NCI-H524 (cell line): ENCODE measurements at regions not wholly inside any gene's neighbourhood (a gene's known extent, or its start where the extent isn't known, plus 50 kb on each side); places are given as distances from the start of the nearest gene placed in this dataset.
"Not testable (repeated sequence)": the region's sequence is repeated elsewhere in the genome, so short reads cannot be mapped to it uniquely, and the experiment has no call there.

Experiments
- DNase-seq, 2 experiments: peaks; one replicate each; lab custom pipeline; 2025; lab: John Stamatoyannopoulos, UW

GRCh38 chr10:26355241-26355640, 82.9 kb upstream of the APBB1IP start:
- DNase-seq = no peak

DNA sequence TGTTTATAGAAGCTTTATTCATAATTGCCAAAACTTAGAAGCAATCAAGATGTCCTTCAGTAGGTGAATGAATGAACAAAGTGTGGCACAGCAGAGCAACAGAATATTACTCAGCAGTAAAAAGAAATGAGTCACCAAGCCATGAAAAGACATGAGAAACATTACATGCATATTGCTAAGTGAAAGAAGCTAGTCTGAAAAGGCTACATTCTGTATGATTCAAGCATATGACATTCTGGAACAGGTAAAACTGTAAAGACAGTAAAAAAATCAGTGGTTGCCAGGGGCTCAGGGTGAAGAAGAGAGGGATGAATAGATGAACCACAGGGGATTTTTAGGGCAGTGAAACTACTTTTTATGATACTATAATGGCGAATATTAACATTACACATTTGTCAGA, 80.9 kb upstream of the APBB1IP start:
- no peak for DNase-seq

DNA sequence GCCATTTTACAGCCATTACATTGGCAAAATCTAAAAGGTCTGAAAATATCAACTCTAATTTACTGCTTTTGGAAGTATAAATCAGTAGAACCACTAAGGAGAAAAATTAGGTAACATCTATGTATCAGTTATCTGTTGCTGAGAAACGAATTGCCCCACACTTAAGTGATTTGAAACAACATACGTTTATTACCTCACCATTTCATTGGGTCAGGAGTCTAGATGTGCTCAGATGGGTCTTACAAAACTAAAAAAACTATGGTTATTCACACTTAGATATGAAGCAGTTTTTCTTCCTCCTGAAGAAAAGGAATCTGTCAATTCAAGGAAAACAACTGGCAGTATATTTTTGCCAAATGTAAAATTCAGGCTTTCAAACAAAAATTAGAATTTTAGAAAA, 80.1 kb upstream of the APBB1IP start:
- DNase-seq = no peak

DNA sequence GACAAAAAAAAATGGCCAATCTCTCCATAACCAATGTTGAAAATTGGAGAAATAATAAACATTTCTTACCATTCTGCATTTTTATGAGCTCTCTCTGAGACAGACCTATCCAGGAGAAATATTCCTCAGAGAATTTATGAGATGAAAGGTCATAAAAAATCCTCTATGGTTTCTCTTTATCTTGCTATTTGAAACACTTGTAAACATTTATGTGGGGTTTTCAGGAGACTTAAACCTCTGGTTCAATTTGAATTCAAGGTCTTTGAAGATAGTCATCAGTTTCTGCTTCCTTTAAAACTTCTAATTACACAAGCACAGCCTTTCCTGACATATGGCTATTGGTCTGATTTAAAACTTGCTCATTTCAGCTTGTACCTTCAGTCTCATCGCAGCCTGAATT, 78.5 kb upstream of the APBB1IP start:
- no peak for DNase-seq

- no peak for DNase-seq
Measured at GRCh38 chr10:26361351-26361750, 76.8 kb upstream of the APBB1IP start.

DNA sequence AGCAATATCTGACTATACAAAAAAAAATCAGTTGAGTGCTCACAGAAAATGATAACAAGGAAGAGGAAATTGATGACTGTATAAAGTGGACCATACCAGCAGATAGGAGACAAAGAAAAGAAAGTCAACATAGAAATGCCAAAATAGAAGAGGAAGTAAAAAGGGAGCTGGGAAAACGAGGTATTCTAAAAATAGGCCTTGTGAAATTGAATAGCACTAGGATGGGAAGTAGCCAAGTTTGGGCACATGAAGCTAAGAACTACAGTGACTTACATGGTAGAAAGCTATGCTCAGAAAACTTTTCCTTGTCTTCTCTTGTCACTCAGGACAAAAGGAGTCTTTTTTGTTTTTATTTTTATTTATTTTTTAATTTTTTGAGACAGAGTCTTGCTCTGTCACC, 76.2 kb upstream of the APBB1IP start:
- DNase-seq = no peak

DNA sequence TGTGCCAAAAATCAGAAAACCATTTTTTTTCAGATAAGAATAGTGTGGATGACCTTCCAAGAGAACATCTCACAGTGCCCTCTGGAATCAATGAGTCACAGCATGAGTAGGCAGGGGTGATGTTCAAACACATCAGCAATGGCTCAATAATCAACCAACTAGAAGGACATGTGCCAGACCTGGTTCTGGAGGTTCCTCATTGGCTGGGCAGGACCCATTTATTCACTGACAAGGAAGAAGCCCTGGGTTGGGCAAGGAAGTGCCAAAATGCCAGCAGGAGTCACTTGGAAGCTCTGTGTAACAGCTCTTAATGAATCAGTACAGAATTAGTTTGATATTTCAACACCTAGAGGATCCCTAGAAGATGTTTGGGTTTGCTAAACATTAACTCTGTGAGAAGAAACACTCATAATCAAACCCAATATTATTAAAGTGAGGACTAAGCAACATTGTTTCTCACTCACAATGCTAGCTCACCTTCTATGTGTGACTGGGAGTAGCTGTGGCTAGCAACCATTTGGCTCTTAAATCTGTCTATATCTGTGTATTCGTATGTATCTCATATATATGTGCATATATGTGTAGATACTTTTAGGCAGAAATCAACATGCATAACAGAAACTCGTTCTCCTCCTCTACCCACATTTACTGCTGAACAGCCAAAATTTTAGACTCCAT, 72.3 kb upstream of the APBB1IP start:
- DNase-seq = no peak

DNA sequence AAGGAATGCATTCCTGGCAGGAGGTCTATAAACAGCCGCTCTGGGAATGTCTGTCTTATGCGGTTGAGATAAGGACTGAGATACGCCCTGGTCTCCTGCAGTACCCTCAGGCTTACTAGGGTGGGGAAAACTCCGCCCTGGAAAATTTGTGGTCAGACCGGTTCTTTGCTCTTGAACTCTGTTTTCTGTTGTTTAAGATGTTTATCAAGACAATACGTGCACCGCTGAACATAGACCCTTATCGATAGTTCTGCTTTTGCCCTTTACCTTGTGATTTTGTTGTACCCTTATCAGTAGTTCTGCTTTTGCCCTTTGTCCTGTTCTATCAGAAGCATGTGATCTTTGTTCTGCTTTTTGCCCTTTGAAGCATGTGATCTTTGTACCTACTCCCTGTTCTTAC, 71.1 kb upstream of the APBB1IP start:
- not testable (repeated sequence) for DNase-seq

GRCh38 chr10:26367771-26368170, 70.4 kb upstream of the APBB1IP start:
- DNase-seq = no peak

DNA sequence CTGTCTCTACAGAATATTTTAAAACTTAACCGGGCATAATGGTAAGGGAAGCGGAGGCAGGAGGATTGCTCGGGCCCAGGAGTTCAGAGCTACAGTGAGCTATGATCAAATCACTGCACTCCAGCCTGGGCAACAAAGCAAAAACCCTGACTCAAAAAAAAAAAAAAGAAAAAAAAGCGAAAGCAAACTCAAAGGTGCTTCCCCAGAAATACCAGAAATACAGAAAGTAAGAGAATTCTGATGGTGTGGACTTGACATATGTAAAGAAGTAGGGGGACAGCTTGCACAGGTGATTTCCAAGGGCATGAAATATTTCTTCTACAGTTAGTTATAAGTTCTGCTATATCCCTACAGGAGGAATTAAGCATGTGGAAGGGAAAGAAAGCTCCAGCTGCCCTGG, 69.7 kb upstream of the APBB1IP start:
- no peak for DNase-seq

DNA sequence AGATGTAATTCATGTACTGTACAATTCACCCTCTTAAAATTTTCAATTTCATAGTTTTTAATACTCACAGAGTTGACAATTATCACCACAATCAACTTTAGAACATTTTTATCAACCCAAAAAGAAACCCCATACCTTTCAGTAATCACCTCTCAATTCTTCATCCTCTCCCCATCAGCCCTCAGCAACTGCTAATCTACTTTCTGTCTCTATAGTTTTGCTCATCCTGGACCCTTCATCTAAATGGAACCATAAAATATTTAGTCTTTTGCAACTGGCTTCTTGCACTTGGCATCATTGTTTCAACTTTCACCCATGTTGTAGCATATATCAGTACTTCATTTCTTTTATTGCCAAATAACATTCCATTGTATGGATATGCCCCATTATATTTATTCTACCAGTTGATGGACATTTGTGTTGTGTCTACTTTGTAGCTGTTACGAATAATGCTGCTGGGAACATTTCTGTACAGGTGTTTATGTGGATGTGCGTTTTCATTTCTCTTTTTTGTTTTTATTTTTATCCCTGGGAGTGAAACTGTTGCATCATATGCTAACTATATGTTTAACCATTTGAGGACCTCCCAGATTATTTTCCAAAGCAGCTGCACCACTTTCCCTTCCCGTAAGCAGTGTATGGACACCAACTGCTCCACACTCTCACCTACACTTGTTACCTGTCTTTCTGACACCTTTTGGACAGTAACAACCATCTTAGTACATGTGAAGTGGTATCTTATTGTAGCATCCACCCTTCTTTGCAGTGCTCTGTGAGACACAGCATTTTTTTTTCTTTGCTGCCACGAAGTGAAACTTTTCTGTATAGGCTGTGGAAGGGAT, 65.4 kb upstream of the APBB1IP start:
- no peak for DNase-seq

- no peak for DNase-seq
Measured at GRCh38 chr10:26374426-26374825, 63.7 kb upstream of the APBB1IP start.

DNA sequence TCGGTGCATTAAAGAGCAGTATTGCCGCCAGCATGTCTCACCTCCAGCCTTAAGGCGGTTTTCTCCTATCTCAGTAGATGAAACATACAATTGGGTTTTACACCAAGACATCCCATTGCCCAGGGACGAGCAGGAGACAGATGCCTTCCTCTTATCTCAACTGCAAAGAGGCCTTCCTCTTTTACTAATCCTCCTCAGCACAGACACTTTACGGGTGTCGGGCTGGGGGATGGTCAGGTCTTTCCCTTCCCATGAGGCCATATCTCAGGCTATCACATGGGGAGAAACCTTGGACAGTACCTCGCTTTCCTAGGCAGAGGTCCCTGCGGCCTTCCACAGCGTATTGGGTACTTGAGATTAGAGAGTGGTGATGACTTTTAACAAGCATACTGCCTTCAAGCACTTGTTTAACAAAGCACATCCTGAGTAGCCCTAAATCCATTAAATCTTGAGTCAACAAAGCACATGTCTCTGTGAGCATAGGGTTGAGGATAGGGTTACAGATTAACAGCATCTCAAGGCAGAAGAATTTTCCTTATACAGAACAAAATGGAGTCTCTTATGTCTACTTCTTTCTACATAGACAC, 60.8 kb upstream of the APBB1IP start:
- peak; percentile 66 to 86 for DNase-seq

- DNase-seq = peak in 1 of 2 experiments; percentile 3
Measured at GRCh38 chr10:26378861-26379294, 59.3 kb upstream of the APBB1IP start.

- no peak for DNase-seq
Measured at GRCh38 chr10:26380815-26381214, 57.3 kb upstream of the APBB1IP start.

DNA sequence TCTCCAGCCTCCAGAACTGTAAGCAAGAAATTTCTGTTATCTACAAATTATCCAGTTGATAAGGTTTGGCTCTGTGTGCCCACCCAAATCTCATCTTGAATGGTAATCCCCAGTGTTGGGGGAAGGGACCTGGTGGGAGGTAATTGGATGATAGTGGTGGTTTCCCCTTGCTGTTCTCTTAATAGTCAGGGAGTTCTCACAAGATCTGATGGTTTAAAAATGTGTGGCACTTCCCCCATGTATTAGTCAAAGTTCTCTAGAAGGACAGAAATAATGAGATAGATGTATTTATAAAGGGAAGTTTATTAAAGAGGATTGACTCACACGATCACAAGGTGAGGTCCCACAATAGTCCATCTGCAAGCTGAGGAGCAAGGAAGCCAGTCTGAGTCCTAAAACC, 56.2 kb upstream of the APBB1IP start:
- no peak for DNase-seq

DNA sequence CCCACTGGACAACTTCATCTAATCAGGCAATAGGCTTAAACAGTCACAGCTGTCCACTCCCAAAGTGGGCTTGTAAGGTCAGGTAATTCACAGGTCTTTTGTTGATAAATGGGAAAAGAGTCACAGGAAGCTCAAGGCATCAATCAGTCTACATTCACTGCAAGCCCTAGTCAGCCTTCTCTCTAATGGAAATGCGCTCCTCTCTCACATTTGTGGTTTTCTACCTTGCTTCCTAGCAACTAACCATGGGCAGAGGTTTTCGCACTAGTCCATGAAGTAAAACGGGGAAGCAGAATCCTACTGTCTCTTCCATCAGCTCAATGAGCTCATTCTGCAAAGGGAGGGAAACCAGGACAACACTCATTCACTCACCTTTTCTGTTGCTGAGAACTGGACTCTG, 53.5 kb upstream of the APBB1IP start:
- no peak for DNase-seq

DNA sequence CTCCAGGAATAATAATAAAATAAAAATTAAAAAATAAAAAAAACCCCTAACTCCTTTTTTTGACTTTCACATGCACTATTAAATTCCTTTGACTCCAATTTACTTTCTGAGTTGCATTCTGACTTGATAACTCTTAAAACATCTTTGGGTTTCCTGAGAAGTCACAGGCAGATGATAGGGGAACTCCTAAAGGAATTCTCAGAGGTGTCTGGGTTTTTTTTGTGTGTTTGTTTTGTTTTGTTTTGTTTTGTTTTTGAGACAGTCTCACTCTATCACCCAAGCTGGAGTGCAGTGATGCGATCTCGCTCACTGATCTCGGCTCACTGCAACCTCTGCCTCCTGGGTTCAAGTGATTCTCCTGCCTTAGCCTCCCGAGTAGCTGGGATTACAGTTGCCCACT, 52.7 kb upstream of the APBB1IP start:
- DNase-seq = no peak

- DNase-seq = no peak
Measured at GRCh38 chr10:26386781-26387180, 51.4 kb upstream of the APBB1IP start.
